ENCODE measurements at regions not wholly inside any gene's neighbourhood (a gene's known extent, or its start where the extent isn't known, plus 50 kb on each side); places are given as distances from the start of the nearest gene placed in this dataset.

DNA sequence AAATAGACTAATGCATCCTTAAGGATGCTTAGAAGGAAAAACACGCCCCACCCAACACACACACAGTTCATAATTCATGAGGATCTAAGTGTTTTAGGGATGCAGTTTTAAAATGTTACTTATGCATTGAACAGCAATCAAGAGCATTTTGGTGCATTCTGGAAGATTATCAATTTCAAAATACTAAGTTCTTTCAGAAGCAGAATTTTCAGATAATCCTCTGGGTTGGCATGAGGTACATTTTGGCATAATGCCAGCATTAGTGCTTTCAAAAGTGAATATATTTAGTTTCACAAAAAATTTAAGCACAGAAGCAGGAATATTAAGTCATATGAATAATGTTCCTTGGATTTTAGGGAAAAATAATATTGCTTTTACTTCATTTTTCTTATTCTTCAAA lies 937.1 kb downstream of the REEP3 start:
- Histone ChIP-seq H3K27me3 (no peaks in the 10 kb centered on the region), H3K4me3 (no peak overlapping the region), H3K27ac (no peak overlapping the region), H3K36me3 (no peaks in the 10 kb centered on the region), H3K4me1 (no peaks in the 10 kb centered on the region), H3K9me3 (no peaks in the 10 kb centered on the region)
- DNase-seq: no peak
- TF ChIP-seq POLR2A (IDR thresholded peaks at IDR 0.05) (no peak), CTCF (IDR thresholded peaks at IDR 0.05) (no peak)

DNA sequence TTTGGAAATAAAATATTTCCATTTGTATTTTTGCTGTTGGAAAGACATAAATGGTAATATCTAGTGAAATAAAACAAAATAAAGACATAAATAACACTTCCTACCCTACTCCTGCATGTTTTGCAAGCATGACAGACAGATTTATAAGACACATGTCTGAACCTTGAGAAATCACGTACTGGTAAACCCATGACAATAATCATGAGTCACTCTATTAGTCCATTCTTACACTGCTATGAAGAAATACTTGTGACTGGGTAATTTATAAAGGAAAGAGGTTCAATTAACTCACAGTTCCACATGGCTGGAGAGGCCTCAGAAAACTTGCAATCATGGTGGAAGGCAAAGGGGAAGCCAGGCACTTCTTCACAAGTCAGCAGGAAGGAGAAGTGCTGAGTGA lies 942.2 kb downstream of the REEP3 start:
- no peak for TF ChIP-seq CTCF (IDR thresholded peaks at IDR 0.05)
- no peak for TF ChIP-seq POLR2A (IDR thresholded peaks at IDR 0.05)
- Histone ChIP-seq H3K4me3 (no peak overlapping the region), H3K27ac (no peak overlapping the region), H3K9me3 (peaks cover 0 to 5% (median 0%) of the 10 kb centered on the region in 4 donors), H3K4me1 (no peaks in the 10 kb centered on the region), H3K36me3 (no peaks in the 10 kb centered on the region), H3K27me3 (no peaks in the 10 kb centered on the region)
- DNase-seq: no peak

DNA sequence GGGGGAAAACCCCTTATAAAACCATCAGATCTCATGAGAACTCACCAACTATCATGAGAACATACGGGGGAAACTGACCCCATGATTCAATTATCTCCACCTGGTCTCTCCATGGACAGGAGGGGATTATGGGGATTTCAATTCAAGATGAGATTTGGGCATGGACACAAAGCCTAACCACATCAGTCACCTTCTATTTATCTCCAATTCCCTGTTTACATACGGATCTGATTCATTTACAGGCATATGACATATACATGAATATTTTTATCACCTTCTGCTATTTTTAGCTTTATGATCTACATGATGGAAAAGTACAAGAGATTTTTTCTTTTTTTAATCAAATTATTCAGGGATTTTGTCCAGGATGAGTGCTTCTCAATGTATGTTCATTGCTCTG lies 944.5 kb downstream of the REEP3 start:
- H3K36me3 ChIP-seq: no peaks in the 10 kb centered on the region
- no peak for DNase-seq
- TF ChIP-seq CTCF (IDR thresholded peaks at IDR 0.05): no peak
- TF ChIP-seq POLR2A (IDR thresholded peaks at IDR 0.05): no peak
- no peaks in the 10 kb centered on the region for H3K4me1 ChIP-seq
- no peak overlapping the region for H3K4me3 ChIP-seq
- H3K9me3 ChIP-seq: peaks cover 0 to 5% (median 0%) of the 10 kb centered on the region in 4 donors
- H3K27me3 ChIP-seq: no peaks in the 10 kb centered on the region
- no peak overlapping the region for H3K27ac ChIP-seq

DNA sequence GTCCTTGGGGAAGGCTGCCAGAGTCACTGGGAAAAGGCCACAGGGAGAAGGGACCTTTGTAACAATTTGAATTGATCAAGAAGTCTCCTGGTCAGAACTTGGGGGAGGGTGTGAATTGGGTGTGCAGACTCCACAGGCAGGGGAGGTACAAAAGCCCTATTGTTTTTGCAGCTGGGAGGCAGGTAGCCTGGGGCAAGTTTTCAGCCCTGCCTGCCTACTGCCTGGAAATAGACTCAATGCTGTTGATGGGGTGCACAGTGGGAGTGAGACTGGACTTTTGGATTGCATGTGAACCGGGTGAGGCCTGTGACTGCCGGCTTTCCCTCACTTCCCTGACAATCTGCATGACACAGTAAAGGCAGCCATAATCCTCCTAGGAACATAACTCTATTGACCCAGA lies 947.0 kb downstream of the REEP3 start:
- H3K27ac ChIP-seq: no peak overlapping the region
- peaks cover 0 to 5% (median 0%) of the 10 kb centered on the region in 4 donors for H3K9me3 ChIP-seq
- no peak for DNase-seq
- no peaks in the 10 kb centered on the region for H3K36me3 ChIP-seq
- no peaks in the 10 kb centered on the region for H3K4me1 ChIP-seq
- no peak overlapping the region for H3K4me3 ChIP-seq
- no peaks in the 10 kb centered on the region for H3K27me3 ChIP-seq
- no peak for TF ChIP-seq POLR2A (IDR thresholded peaks at IDR 0.05)
- TF ChIP-seq CTCF (IDR thresholded peaks at IDR 0.05): no peak

GRCh38 chr10:64476506-64476905 lies 955.3 kb downstream of the REEP3 start:
- Histone ChIP-seq H3K27me3 (no peaks in the 10 kb centered on the region), H3K4me1 (no peaks in the 10 kb centered on the region), H3K9me3 (no peaks in the 10 kb centered on the region), H3K36me3 (no peaks in the 10 kb centered on the region), H3K27ac (no peak overlapping the region), H3K4me3 (no peak overlapping the region)
- DNase-seq: no peak
- no peak for TF ChIP-seq POLR2A (IDR thresholded peaks at IDR 0.05)
- no peak for TF ChIP-seq CTCF (IDR thresholded peaks at IDR 0.05)

DNA sequence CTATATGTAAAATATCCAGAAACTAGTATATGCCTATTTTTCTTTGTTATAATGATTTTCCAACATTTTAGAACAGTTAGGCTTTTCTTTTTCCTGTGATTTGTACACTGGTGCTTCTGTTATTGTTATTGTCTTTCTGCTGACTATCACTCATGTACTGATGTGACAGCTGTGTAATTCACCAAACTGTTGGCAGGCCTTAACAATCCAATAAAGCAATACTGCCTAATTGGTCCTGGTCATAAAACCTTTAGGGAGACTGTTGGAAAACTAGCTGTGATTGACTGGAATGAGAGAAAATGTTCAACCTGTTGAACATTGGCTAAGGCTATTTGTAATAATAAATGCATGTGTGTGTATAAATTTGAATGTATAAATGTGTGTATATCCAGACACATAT lies 956.6 kb downstream of the REEP3 start:
- TF ChIP-seq POLR2A (IDR thresholded peaks at IDR 0.05): no peak
- no peak for TF ChIP-seq CTCF (IDR thresholded peaks at IDR 0.05)
- H3K27me3 ChIP-seq: no peaks in the 10 kb centered on the region
- DNase-seq: no peak
- no peaks in the 10 kb centered on the region for H3K36me3 ChIP-seq
- no peak overlapping the region for H3K27ac ChIP-seq
- no peaks in the 10 kb centered on the region for H3K4me1 ChIP-seq
- H3K4me3 ChIP-seq: no peak overlapping the region
- H3K9me3 ChIP-seq: no peaks in the 10 kb centered on the region

All from Peyer's patch (tissue), 4 donors.